Gastrocnemius medialis (tissue), 4 donors: ENCODE measurements at regions not wholly inside any gene's neighbourhood (a gene's known extent, or its start where the extent isn't known, plus 50 kb on each side); places are given as distances from the start of the nearest gene placed in this dataset.

Source experiments
- CTCF ChIP-seq, 5 experiments: fragments of 450-650 bp in 3 of 5; fragments of 200-600 bp in 2 of 5; sonication (generic) in 2 of 5; IDR thresholded peaks in 4 of 5; conservative IDR thresholded peaks in 1 of 5; 1 replicate in 4 of 5; 2 replicates in 1 of 5; pipeline ENCODE4 v1.5.1; 2016 to 2019; ENCODE audit warnings: antibody characterized with exemption in 5 of 5, mild to moderate bottlenecking in 3 of 5, moderate library complexity in 3 of 5
- POLR2A ChIP-seq, 2 donors: fragments of 450-650 bp; IDR thresholded peaks; one replicate each; pipeline ENCODE4 v1.6.1; 2017; ENCODE audit warnings: antibody characterized with exemption in 2 of 2, mild to moderate bottlenecking in 2 of 2, moderate library complexity in 2 of 2

- TF ChIP-seq POLR2A (IDR thresholded peaks at IDR 0.05) (no peak), CTCF (IDR thresholded peaks at IDR 0.05 in 4 of 5, conservative IDR thresholded peaks at IDR 0.05 in 1 of 5) (no peak)
Measured at GRCh38 chr12:60311940-60312339, 716.1 kb downstream of the SLC16A7 start.
